ENCODE measurements at regions not wholly inside any gene's neighbourhood (a gene's known extent, or its start where the extent isn't known, plus 50 kb on each side); places are given as distances from the start of the nearest gene placed in this dataset.

GRCh38 chr9:105074491-105074890 lies 146.5 kb upstream of the ABCA1 start:
- DNase-seq, result no peak
- Histone ChIP-seq H3K36me3 (no peaks in the 10 kb centered on the region), H3K4me3 (ENCODE audit: low read depth, low read length) (no peak overlapping the region), H3K27me3 (no peaks in the 10 kb centered on the region), H3K4me1 (peaks cover 14% of the 10 kb centered on the region; the same call in 1 of the 2 replicates), H3K9me3 (no peaks in the 10 kb centered on the region)
- TF ChIP-seq CTCF (IDR thresholded peaks at IDR 0.05; ENCODE audit: low read depth, low read length), result no peak

- TF ChIP-seq CTCF (IDR thresholded peaks at IDR 0.05; ENCODE audit: low read depth, low read length), result no peak
- Histone ChIP-seq H3K27me3 (no peaks in the 10 kb centered on the region), H3K36me3 (no peaks in the 10 kb centered on the region), H3K9me3 (no peaks in the 10 kb centered on the region), H3K4me3 (ENCODE audit: low read depth, low read length) (no peak overlapping the region), H3K4me1 (peaks cover 14% of the 10 kb centered on the region; the same call in 1 of the 2 replicates)
- DNase-seq, result peak; percentile 63
Observed at GRCh38 chr9:105076729-105077128, 148.8 kb upstream of the ABCA1 start.

- TF ChIP-seq CTCF (IDR thresholded peaks at IDR 0.05; ENCODE audit: low read depth, low read length), result no peak
- Histone ChIP-seq H3K9me3 (no peaks in the 10 kb centered on the region), H3K4me1 (peaks cover 14% of the 10 kb centered on the region; the same call in 1 of the 2 replicates), H3K4me3 (ENCODE audit: low read depth, low read length) (no peak overlapping the region), H3K27me3 (no peaks in the 10 kb centered on the region), H3K36me3 (no peaks in the 10 kb centered on the region)
- DNase-seq, result no peak
Observed at GRCh38 chr9:105079457-105079856, 151.5 kb upstream of the ABCA1 start.

- Histone ChIP-seq H3K36me3 (no peaks in the 10 kb centered on the region), H3K9me3 (no peaks in the 10 kb centered on the region), H3K27me3 (no peaks in the 10 kb centered on the region), H3K4me1 (no peaks in the 10 kb centered on the region), H3K4me3 (ENCODE audit: low read depth, low read length) (no peak overlapping the region)
- TF ChIP-seq CTCF (IDR thresholded peaks at IDR 0.05; ENCODE audit: low read depth, low read length), result no peak
- DNase-seq, result no peak
Observed at GRCh38 chr9:105082843-105083242, 154.9 kb upstream of the ABCA1 start.

- H3K27me3 ChIP-seq, result no peaks in the 10 kb centered on the region
- DNase-seq, result no peak
- TF ChIP-seq CTCF (IDR thresholded peaks at IDR 0.05; ENCODE audit: low read depth, low read length), result no peak
- H3K36me3 ChIP-seq, result no peaks in the 10 kb centered on the region
- H3K4me3 ChIP-seq (ENCODE audit: low read depth, low read length), result no peak overlapping the region
- no peaks in the 10 kb centered on the region for H3K9me3 ChIP-seq
- no peaks in the 10 kb centered on the region for H3K4me1 ChIP-seq
Observed at GRCh38 chr9:105083256-105083655, 155.3 kb upstream of the ABCA1 start.

- no peak for TF ChIP-seq CTCF (IDR thresholded peaks at IDR 0.05; ENCODE audit: low read depth, low read length)
- H3K36me3 ChIP-seq, result no peaks in the 10 kb centered on the region
- no peaks in the 10 kb centered on the region for H3K27me3 ChIP-seq
- H3K4me1 ChIP-seq, result no peaks in the 10 kb centered on the region
- no peak for DNase-seq
- H3K9me3 ChIP-seq, result no peaks in the 10 kb centered on the region
- no peak overlapping the region for H3K4me3 ChIP-seq (ENCODE audit: low read depth, low read length)
Observed at GRCh38 chr9:105087910-105088898, 156.2 kb upstream of the SLC44A1 start.
